ENCODE measurements at regions not wholly inside any gene's neighbourhood (a gene's known extent, or its start where the extent isn't known, plus 50 kb on each side); places are given as distances from the start of the nearest gene placed in this dataset.

DNA sequence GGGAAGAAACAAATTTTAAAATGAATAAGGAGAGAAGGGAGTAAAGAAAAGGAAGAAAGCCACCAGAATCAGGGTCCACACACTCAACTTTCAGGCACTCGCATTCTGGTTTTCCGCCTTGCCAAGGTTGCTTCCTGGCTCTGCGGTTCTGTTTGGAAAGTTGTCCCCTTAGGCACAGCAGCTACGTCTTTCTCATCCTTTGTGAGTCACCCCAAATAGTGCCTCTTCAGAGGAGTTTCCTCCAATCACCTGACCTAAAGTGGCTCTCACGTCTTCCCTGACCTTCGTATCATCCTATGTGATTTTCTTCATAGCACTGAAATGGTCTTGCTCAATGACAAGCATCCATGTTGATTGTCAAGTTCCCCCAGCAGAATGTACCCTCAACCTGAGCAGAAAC, 99.5 kb upstream of the TMCC3 start:
- TF ChIP-seq EZH2phosphoT487 (IDR thresholded peaks at IDR 0.05; ENCODE audit: low read length) (no peak), EZH2 (optimal IDR thresholded peaks at IDR 0.05; ENCODE audit: low read depth, low read length) (no peak), CTCF (IDR thresholded peaks at IDR 0.05; ENCODE audit: low read length) (no peak)
